Breast epithelium (tissue), 3 donors: ENCODE measurements at regions not wholly inside any gene's neighbourhood (a gene's known extent, or its start where the extent isn't known, plus 50 kb on each side); places are given as distances from the start of the nearest gene placed in this dataset.

Source experiments
- POLR2A ChIP-seq: fragments of 450-650 bp; IDR thresholded peaks from one replicate; pipeline ENCODE4 v1.6.1; 2016; ENCODE audit warnings: antibody characterized with exemption, mild to moderate bottlenecking, moderate library complexity
- POLR2AphosphoS5 ChIP-seq, 3 donors: sonication (generic); formaldehyde crosslinking; IDR thresholded peaks; one replicate each; pipeline ENCODE4 v1.6.1; 2017; ENCODE audit warnings: antibody characterized with exemption in 3 of 3
- TF ChIP-seq, protein P1 (sequence below), 3 donors: fragments of 450-650 bp; IDR thresholded peaks; one replicate each; pipeline ENCODE4 v1.5.1; 2016 to 2017; ENCODE audit warnings: antibody characterized with exemption in 3 of 3, mild to moderate bottlenecking in 3 of 3, moderate library complexity in 3 of 3

DNA sequence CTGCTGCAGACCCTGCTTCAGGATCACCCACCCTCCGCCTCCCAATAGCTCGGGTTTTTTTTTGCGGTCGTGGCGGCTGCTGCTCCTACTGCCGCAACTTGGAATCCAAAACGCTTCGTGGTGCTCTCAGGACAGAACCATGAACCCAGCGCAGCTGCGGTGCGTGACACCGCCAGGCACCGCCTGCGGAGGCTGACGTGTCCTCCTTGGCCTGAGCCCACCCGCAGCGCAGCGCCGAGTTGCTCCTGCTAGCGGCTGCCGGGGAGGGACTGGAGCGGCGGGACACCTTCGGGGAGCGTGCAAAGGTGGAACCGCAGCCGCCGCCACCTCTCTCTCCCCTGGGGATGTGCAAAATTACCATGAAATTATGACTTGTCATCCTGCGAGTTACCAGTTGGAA is 1893.0 kb downstream of the TP53TG3F start:
- TF ChIP-seq, protein P1, sequence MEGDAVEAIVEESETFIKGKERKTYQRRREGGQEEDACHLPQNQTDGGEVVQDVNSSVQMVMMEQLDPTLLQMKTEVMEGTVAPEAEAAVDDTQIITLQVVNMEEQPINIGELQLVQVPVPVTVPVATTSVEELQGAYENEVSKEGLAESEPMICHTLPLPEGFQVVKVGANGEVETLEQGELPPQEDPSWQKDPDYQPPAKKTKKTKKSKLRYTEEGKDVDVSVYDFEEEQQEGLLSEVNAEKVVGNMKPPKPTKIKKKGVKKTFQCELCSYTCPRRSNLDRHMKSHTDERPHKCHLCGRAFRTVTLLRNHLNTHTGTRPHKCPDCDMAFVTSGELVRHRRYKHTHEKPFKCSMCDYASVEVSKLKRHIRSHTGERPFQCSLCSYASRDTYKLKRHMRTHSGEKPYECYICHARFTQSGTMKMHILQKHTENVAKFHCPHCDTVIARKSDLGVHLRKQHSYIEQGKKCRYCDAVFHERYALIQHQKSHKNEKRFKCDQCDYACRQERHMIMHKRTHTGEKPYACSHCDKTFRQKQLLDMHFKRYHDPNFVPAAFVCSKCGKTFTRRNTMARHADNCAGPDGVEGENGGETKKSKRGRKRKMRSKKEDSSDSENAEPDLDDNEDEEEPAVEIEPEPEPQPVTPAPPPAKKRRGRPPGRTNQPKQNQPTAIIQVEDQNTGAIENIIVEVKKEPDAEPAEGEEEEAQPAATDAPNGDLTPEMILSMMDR (IDR thresholded peaks at IDR 0.05), result no peak
- TF ChIP-seq POLR2A (no peak), POLR2AphosphoS5 (IDR thresholded peaks at IDR 0.05) (no peak)
